HFFc6 (cell line): ENCODE measurements at regions not wholly inside any gene's neighbourhood (a gene's known extent, or its start where the extent isn't known, plus 50 kb on each side); places are given as distances from the start of the nearest gene placed in this dataset.

ENCODE experiments used
- DNase-seq: peaks from one replicate; pipeline ENCODE4 v3.0.0-alpha.2; 2018
- H3K27ac Mint-ChIP-seq: 2 replicates; pipeline ENCODE4 v1.8.0; 2020; ENCODE audit warnings: mild to moderate bottlenecking, mixed read lengths
- H3K27me3 Mint-ChIP-seq: 2 replicates; pipeline ENCODE4 v1.8.0; 2021; ENCODE audit warnings: mild to moderate bottlenecking, moderate library complexity, mixed read lengths; ENCODE audit not compliant: insufficient read depth
- H3K36me3 Mint-ChIP-seq: 2 replicates; pipeline ENCODE4 v1.8.0; 2021; ENCODE audit warnings: low read depth, mixed read lengths
- H3K4me1 Mint-ChIP-seq: 2 replicates; pipeline ENCODE4 v1.8.0; 2020; ENCODE audit warnings: low read depth, mixed read lengths
- H3K4me3 Mint-ChIP-seq: 2 replicates; pipeline ENCODE4 v1.8.0; 2020; ENCODE audit warnings: mild to moderate bottlenecking, moderate library complexity, mixed read lengths
- H3K9me3 Mint-ChIP-seq: 2 replicates; pipeline ENCODE4 v1.8.0; 2020; ENCODE audit warnings: mild to moderate bottlenecking, mixed read lengths
- CTCF ChIP-seq: fragments of 200-600 bp; sonication (generic); IDR thresholded peaks from 2 replicates; pipeline ENCODE4 v1.5.0; 2021; ENCODE audit warnings: antibody characterized with exemption, mild to moderate bottlenecking

- DNase-seq = no peak
- TF ChIP-seq CTCF = no peak
- Mint-ChIP-seq H3K9me3 (no peaks in the 10 kb centered on the region), H3K36me3 (no peaks in the 10 kb centered on the region), H3K4me1 (no peaks in the 10 kb centered on the region), H3K27me3 (peaks cover 9% of the 10 kb centered on the region), H3K27ac (no peak overlapping the region), H3K4me3 (no peak overlapping the region)
These were observed 168.1 kb upstream of the HS6ST1 start for GRCh38 chr2:128486640-128487375.

- Mint-ChIP-seq H3K27me3 (peaks cover 10% of the 10 kb centered on the region), H3K4me3 (no peak overlapping the region), H3K27ac (no peak overlapping the region), H3K4me1 (no peaks in the 10 kb centered on the region), H3K36me3 (no peaks in the 10 kb centered on the region), H3K9me3 (peaks cover 5% of the 10 kb centered on the region; the same call in 1 of the 2 replicates)
- TF ChIP-seq CTCF = no peak
- no peak for DNase-seq
These were observed 169.2 kb upstream of the HS6ST1 start for GRCh38 chr2:128487650-128488387.

GRCh38 chr2:128488434-128488833, 169.8 kb upstream of the HS6ST1 start:
- Mint-ChIP-seq H3K4me3 (no peak overlapping the region), H3K9me3 (peaks cover 6% of the 10 kb centered on the region; the same call in 1 of the 2 replicates), H3K4me1 (no peaks in the 10 kb centered on the region), H3K27ac (no peak overlapping the region), H3K27me3 (peaks cover 10% of the 10 kb centered on the region), H3K36me3 (no peaks in the 10 kb centered on the region)
- no peak for DNase-seq
- TF ChIP-seq CTCF = no peak

- H3K4me1 Mint-ChIP-seq = no peaks in the 10 kb centered on the region
- DNase-seq = no peak
- TF ChIP-seq CTCF = no peak
- H3K9me3 Mint-ChIP-seq = peaks cover 9% of the 10 kb centered on the region; the same call in 1 of the 2 replicates
- H3K27me3 Mint-ChIP-seq = peaks cover 10% of the 10 kb centered on the region
- H3K4me3 Mint-ChIP-seq = no peak overlapping the region
- no peak overlapping the region for H3K27ac Mint-ChIP-seq
- H3K36me3 Mint-ChIP-seq = no peaks in the 10 kb centered on the region
These were observed 171.0 kb upstream of the HS6ST1 start for GRCh38 chr2:128489526-128490273.

GRCh38 chr2:128490321-128490720, 171.7 kb upstream of the HS6ST1 start:
- Mint-ChIP-seq H3K36me3 (no peaks in the 10 kb centered on the region), H3K27me3 (peaks cover 12% of the 10 kb centered on the region)

More at GRCh38 chr2:128490321-128490720, 171.7 kb upstream of the HS6ST1 start:
- Mint-ChIP-seq H3K27ac (no peak overlapping the region), H3K9me3 (peaks cover 9% of the 10 kb centered on the region; the same call in 1 of the 2 replicates), H3K4me1 (no peaks in the 10 kb centered on the region), H3K4me3 (no peak overlapping the region)
- DNase-seq = no peak
- TF ChIP-seq CTCF = no peak
